GM06990 (cell line): ENCODE measurements at regions not wholly inside any gene's neighbourhood (a gene's known extent, or its start where the extent isn't known, plus 50 kb on each side); places are given as distances from the start of the nearest gene placed in this dataset.
A peak's percentile ranks its signal among the peaks of the same experiment; 100 is the strongest.

Experiments used
- DNase-seq: peaks from one replicate; pipeline ENCODE4 v3.0.0-alpha.2; 2011; ENCODE audit not compliant: insufficient read length; ENCODE audit errors: extremely low read depth
- H3K27me3 ChIP-seq: replicated peaks from 2 replicates; pipeline ENCODE4 v1.6.0; 2011; ENCODE audit warnings: low read length; ENCODE audit not compliant: control insufficient read depth, insufficient read depth
- H3K36me3 ChIP-seq: 2 replicates; pipeline ENCODE4 v1.5.1; 2011; ENCODE audit warnings: low read length; ENCODE audit not compliant: control insufficient read depth, insufficient read depth
- H3K4me3 ChIP-seq: replicated peaks from 2 replicates; pipeline ENCODE4 v1.5.1; 2011; ENCODE audit warnings: low read depth, mild to moderate bottlenecking, control low read depth, low read length
- CTCF ChIP-seq: IDR thresholded peaks from 2 replicates; pipeline ENCODE4 v1.5.1; 2011; ENCODE audit warnings: low read length, control low read depth, mild to moderate bottlenecking, inconsistent platforms; ENCODE audit not compliant: insufficient read depth, poor library complexity, severe bottlenecking

GRCh38 chr2:12027136-12027535, 280.7 kb downstream of the LPIN1 start:
- H3K36me3 ChIP-seq: no peaks in the 10 kb centered on the region; the same call in 1 of the 2 replicates
- DNase-seq: no peak
- no peak for TF ChIP-seq CTCF

GRCh38 chr2:12031866-12032265, 285.4 kb downstream of the LPIN1 start:
- no peak for TF ChIP-seq CTCF
- Histone ChIP-seq H3K36me3 (no peaks in the 10 kb centered on the region), H3K27me3 (no peaks in the 10 kb centered on the region), H3K4me3 (no peak overlapping the region)
- DNase-seq: peak; percentile 61

More at GRCh38 chr2:12027136-12027535, 280.7 kb downstream of the LPIN1 start:
- no peak overlapping the region for H3K4me3 ChIP-seq
- H3K27me3 ChIP-seq: no peaks in the 10 kb centered on the region

- DNase-seq: peak; percentile 70
Observed at GRCh38 chr2:12032398-12032797, 286.0 kb downstream of the LPIN1 start.

GRCh38 chr2:12032975-12033374, 286.5 kb downstream of the LPIN1 start:
- no peak for DNase-seq
- H3K27me3 ChIP-seq: no peaks in the 10 kb centered on the region
- no peak overlapping the region for H3K4me3 ChIP-seq
- TF ChIP-seq CTCF: no peak
- H3K36me3 ChIP-seq: no peaks in the 10 kb centered on the region

More at GRCh38 chr2:12032398-12032797, 286.0 kb downstream of the LPIN1 start:
- no peaks in the 10 kb centered on the region for H3K27me3 ChIP-seq
- no peak overlapping the region for H3K4me3 ChIP-seq
- H3K36me3 ChIP-seq: no peaks in the 10 kb centered on the region
- TF ChIP-seq CTCF: peak; percentile 40

GRCh38 chr2:12033494-12033893, 287.1 kb downstream of the LPIN1 start:
- TF ChIP-seq CTCF: no peak
- DNase-seq: no peak
- H3K36me3 ChIP-seq: no peaks in the 10 kb centered on the region
- H3K4me3 ChIP-seq: no peak overlapping the region
- H3K27me3 ChIP-seq: no peaks in the 10 kb centered on the region

GRCh38 chr2:12034382-12034781, 287.9 kb downstream of the LPIN1 start:
- Histone ChIP-seq H3K36me3 (no peaks in the 10 kb centered on the region), H3K27me3 (no peaks in the 10 kb centered on the region), H3K4me3 (no peak overlapping the region)
- peak; percentile 50 for DNase-seq
- no peak for TF ChIP-seq CTCF
